WTC11 (cell line): ENCODE measurements at regions not wholly inside any gene's neighbourhood (a gene's known extent, or its start where the extent isn't known, plus 50 kb on each side); places are given as distances from the start of the nearest gene placed in this dataset.

Source experiments
- ATF1 ChIP-seq: sonication (generic); formaldehyde crosslinking; IDR thresholded peaks from 2 replicates; pipeline ENCODE4 v1.8.1; 2023; ENCODE audit warnings: mild to moderate bottlenecking, moderate library complexity, missing genetic modification reagents
- CTCF ChIP-seq: fragments of 200-600 bp; IDR thresholded peaks from 2 replicates; pipeline ENCODE4 v1.8.0; 2022; ENCODE audit warnings: antibody characterized with exemption
- ELF4 ChIP-seq: sonication (generic); formaldehyde crosslinking; IDR thresholded peaks from 2 replicates; pipeline ENCODE4 v1.8.1; 2022; ENCODE audit warnings: low read depth, mild to moderate bottlenecking, moderate library complexity, missing genetic modification reagents
- MYBL2 ChIP-seq: sonication (generic); formaldehyde crosslinking; IDR thresholded peaks from 2 replicates; pipeline ENCODE4 v1.8.1; 2023; ENCODE audit warnings: mild to moderate bottlenecking, moderate library complexity, missing genetic modification reagents
- SP1 ChIP-seq: sonication (generic); formaldehyde crosslinking; conservative IDR thresholded peaks from 2 replicates; pipeline ENCODE4 v1.8.1; 2022; ENCODE audit warnings: missing genetic modification reagents
- ZNF423 ChIP-seq: fragments of 250-450 bp; sonication (Bioruptor Pico); IDR thresholded peaks from 2 replicates; pipeline ENCODE4 v2.1.2; 2022; ENCODE audit warnings: mild to moderate bottlenecking, moderate library complexity
- TF ChIP-seq, protein P1 (sequence below): sonication (generic); formaldehyde crosslinking; IDR thresholded peaks from 2 replicates; pipeline ENCODE4 v1.8.0; 2022; ENCODE audit warnings: mild to moderate bottlenecking, missing genetic modification reagents
- TF ChIP-seq, protein P2 (sequence below): sonication (generic); formaldehyde crosslinking; conservative IDR thresholded peaks from 2 replicates; pipeline ENCODE4 v1.8.1; 2023; ENCODE audit warnings: mild to moderate bottlenecking, low read depth, missing genetic modification reagents, moderate library complexity

DNA sequence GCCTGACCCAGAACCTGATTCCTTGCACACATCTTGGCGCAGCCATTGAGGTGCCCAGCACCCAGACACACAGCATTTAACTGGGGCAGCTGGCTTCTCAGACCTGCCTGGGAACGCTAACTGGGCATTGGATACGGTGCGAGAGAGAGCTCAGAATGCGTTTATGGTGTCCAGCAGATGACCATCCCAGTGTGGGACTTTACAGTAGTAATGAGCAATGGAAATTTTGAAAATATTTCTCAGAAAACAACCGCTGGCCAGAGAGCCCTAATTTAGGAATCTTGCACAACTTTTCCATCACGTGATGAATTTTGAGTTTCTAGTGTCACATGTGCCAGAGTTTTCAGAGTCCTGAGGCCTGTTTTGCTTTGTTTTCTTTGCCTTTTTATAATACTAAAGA, 78.2 kb upstream of the SEC61G start:
- TF ChIP-seq SP1 (no peak), CTCF (no peak), ZNF423 (CRISPR knock-in tag) (no peak), ELF4 (CRISPR knock-in tag) (no peak), MYBL2 (no peak), ATF1 (CRISPR knock-in tag) (no peak)
- TF ChIP-seq, protein P1, sequence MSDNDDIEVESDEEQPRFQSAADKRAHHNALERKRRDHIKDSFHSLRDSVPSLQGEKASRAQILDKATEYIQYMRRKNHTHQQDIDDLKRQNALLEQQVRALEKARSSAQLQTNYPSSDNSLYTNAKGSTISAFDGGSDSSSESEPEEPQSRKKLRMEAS (CRISPR knock-in tag), result no peak
- TF ChIP-seq, protein P2, sequence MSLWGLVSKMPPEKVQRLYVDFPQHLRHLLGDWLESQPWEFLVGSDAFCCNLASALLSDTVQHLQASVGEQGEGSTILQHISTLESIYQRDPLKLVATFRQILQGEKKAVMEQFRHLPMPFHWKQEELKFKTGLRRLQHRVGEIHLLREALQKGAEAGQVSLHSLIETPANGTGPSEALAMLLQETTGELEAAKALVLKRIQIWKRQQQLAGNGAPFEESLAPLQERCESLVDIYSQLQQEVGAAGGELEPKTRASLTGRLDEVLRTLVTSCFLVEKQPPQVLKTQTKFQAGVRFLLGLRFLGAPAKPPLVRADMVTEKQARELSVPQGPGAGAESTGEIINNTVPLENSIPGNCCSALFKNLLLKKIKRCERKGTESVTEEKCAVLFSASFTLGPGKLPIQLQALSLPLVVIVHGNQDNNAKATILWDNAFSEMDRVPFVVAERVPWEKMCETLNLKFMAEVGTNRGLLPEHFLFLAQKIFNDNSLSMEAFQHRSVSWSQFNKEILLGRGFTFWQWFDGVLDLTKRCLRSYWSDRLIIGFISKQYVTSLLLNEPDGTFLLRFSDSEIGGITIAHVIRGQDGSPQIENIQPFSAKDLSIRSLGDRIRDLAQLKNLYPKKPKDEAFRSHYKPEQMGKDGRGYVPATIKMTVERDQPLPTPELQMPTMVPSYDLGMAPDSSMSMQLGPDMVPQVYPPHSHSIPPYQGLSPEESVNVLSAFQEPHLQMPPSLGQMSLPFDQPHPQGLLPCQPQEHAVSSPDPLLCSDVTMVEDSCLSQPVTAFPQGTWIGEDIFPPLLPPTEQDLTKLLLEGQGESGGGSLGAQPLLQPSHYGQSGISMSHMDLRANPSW (CRISPR knock-in tag), result no peak
